ENCODE measurements at regions not wholly inside any gene's neighbourhood (a gene's known extent, or its start where the extent isn't known, plus 50 kb on each side); places are given as distances from the start of the nearest gene placed in this dataset.

DNA sequence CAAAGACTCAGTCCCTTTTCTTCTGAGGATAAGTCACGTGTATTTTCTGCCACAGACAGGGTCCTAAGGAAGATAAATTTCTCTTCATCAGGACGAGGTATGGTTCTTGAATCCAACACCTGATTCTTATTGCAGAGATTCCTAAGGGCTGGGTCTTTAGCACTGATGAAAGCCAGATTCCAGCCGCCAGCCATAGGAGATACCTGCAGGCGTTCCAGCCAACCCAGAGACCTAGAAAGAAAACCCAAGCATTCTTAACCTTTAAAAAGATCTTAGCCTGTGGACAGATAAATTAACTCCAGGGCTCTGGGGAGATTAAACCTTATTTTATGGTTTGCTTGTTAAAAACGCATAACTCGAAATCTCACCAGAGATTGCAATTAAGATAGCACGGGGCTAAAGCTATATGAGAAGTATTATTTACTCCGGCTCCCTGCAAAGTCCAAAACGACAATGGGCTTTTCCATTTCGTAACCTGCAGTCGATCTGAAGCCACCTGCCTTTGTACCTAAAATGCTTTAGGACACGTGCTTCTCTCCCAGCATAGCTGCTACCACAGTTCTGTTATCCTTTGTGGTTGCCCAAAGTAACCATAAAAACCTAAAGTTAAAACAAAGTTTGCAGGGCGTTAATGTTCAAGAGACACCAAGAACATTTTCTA lies 104.5 kb downstream of the NXPE2 start:
- Mint-ChIP-seq H3K9me3 (ENCODE audit: unreplicated experiment) (no peaks in the 10 kb centered on the region), H3K27me3 (ENCODE audit: insufficient read depth, unreplicated experiment) (no peaks in the 10 kb centered on the region), H3K27ac (ENCODE audit: unreplicated experiment) (peak overlapping the region; percentile 5), H3K36me3 (ENCODE audit: insufficient read depth, unreplicated experiment) (no peaks in the 10 kb centered on the region), H3K4me3 (ENCODE audit: unreplicated experiment) (no peak overlapping the region), H3K4me1 (ENCODE audit: low read depth, unreplicated experiment) (peaks cover 30% of the 10 kb centered on the region)
- intact Hi-C loops (cut with micrococcal nuclease; ENCODE audit: unreplicated experiment) = loop anchor here (5.0 kb wide), 1 partner anchor 720 kb away; the partner anchor contains the start of gene CADM1
- no peak overlapping the region for H3K4me3 ChIP-seq (ENCODE audit: low read depth, low read length)
- H3K27me3 ChIP-seq (replicated peaks; ENCODE audit: control insufficient read depth, insufficient read depth, low read length) = no peaks in the 10 kb centered on the region
- H3K36me3 ChIP-seq (ENCODE audit: control insufficient read depth, insufficient read depth, low read length) = no peaks in the 10 kb centered on the region
- DNase-seq = peak; percentile 53 to 68
- TF ChIP-seq CTCF (IDR thresholded peaks at IDR 0.05; ENCODE audit: insufficient read depth in 1 of 2, low read depth in 1 of 2, low read length in 1 of 2, severe bottlenecking in 1 of 2, unreplicated experiment in 1 of 2) = no peak
- no TSS peak for BruUV-seq (replicated peaks)
- ChIA-PET CTCF (interaction anchor here (2.0 to 2.7 kb wide), 2 partner anchors 8 to 44 kb away, joined by 7 to 13 read pairs; no protein-coding TSS in a partner anchor), POLR2A (no interaction called here)
- H3K4me1 ChIP-seq = peaks cover 28% of the 10 kb centered on the region
- 0 out of 2 replicates have a peak, but pooled peaks cover 5% of the 10 kb centered on the region for H3K9me3 ChIP-seq

- peaks cover 5% of the 10 kb centered on the region; the same call in 1 of the 2 replicates for H3K9me3 ChIP-seq
- H3K4me1 ChIP-seq = peaks cover 28% of the 10 kb centered on the region
- intact Hi-C loops (cut with micrococcal nuclease; ENCODE audit: unreplicated experiment) = loop anchor here (1.0 to 5.0 kb wide), 2 partner anchors 10 to 718 kb away; partner anchors contain the start of gene CADM1
- no peaks in the 10 kb centered on the region for H3K9me3 Mint-ChIP-seq (ENCODE audit: unreplicated experiment)
- CTCF ChIA-PET = interaction anchor here (0.5 to 2.7 kb wide), 5 partner anchors 9 to 720 kb away, joined by 3 to 13 read pairs (median 3); partner anchors contain the start of gene CADM1
- peak; percentile 70 to 86 for DNase-seq
- H3K36me3 ChIP-seq (ENCODE audit: control insufficient read depth, insufficient read depth, low read length) = no peaks in the 10 kb centered on the region
- no peaks in the 10 kb centered on the region for H3K36me3 Mint-ChIP-seq (ENCODE audit: insufficient read depth, unreplicated experiment)
- POLR2A ChIA-PET = no interaction called here
- H3K4me3 Mint-ChIP-seq (ENCODE audit: unreplicated experiment) = peak overlapping the region; percentile 18
- H3K27me3 ChIP-seq (replicated peaks; ENCODE audit: control insufficient read depth, insufficient read depth, low read length) = no peaks in the 10 kb centered on the region
- H3K27me3 Mint-ChIP-seq (ENCODE audit: insufficient read depth, unreplicated experiment) = no peaks in the 10 kb centered on the region
- TF ChIP-seq CTCF (IDR thresholded peaks at IDR 0.05; ENCODE audit: insufficient read depth in 1 of 2, low read depth in 1 of 2, low read length in 1 of 2, severe bottlenecking in 1 of 2, unreplicated experiment in 1 of 2) = no peak
- H3K4me1 Mint-ChIP-seq (ENCODE audit: low read depth, unreplicated experiment) = peaks cover 30% of the 10 kb centered on the region
- no peak overlapping the region for H3K4me3 ChIP-seq (ENCODE audit: low read depth, low read length)
- BruUV-seq (replicated peaks) = no TSS peak
- peak overlapping the region; percentile 5 for H3K27ac Mint-ChIP-seq (ENCODE audit: unreplicated experiment)
Observed at GRCh38 chr11:114783805-114784204, 105.5 kb downstream of the NXPE2 start.

GRCh38 chr11:114784216-114784615 lies 105.9 kb downstream of the NXPE2 start:
- Mint-ChIP-seq H3K9me3 (ENCODE audit: unreplicated experiment) (no peaks in the 10 kb centered on the region), H3K4me1 (ENCODE audit: low read depth, unreplicated experiment) (peaks cover 30% of the 10 kb centered on the region), H3K4me3 (ENCODE audit: unreplicated experiment) (peak overlapping the region; percentile 18), H3K27ac (ENCODE audit: unreplicated experiment) (peak overlapping the region; percentile 5), H3K27me3 (ENCODE audit: insufficient read depth, unreplicated experiment) (no peaks in the 10 kb centered on the region), H3K36me3 (ENCODE audit: insufficient read depth, unreplicated experiment) (no peaks in the 10 kb centered on the region)
- intact Hi-C loops (cut with micrococcal nuclease; ENCODE audit: unreplicated experiment) = loop anchor here (1.0 to 5.0 kb wide), 2 partner anchors 10 to 718 kb away; partner anchors contain the start of gene CADM1
- Histone ChIP-seq H3K4me1 (peaks cover 28% of the 10 kb centered on the region), H3K27me3 (replicated peaks; ENCODE audit: control insufficient read depth, insufficient read depth, low read length) (no peaks in the 10 kb centered on the region), H3K9me3 (peaks cover 5% of the 10 kb centered on the region; the same call in 1 of the 2 replicates), H3K4me3 (ENCODE audit: low read depth, low read length) (no peak overlapping the region), H3K36me3 (ENCODE audit: control insufficient read depth, insufficient read depth, low read length) (no peaks in the 10 kb centered on the region)
- ChIA-PET CTCF (interaction anchor here (1.3 to 2.7 kb wide), 3 partner anchors 9 to 720 kb away, joined by 3 to 13 read pairs (median 7); partner anchors contain the start of gene CADM1), POLR2A (no interaction called here)
- no TSS peak for BruUV-seq (replicated peaks)
- DNase-seq = no peak
- TF ChIP-seq CTCF (IDR thresholded peaks at IDR 0.05; ENCODE audit: insufficient read depth in 1 of 2, low read depth in 1 of 2, low read length in 1 of 2, severe bottlenecking in 1 of 2, unreplicated experiment in 1 of 2) = no peak

All from Caco-2 (cell line).